HCT116 (cell line): ENCODE measurements at regions not wholly inside any gene's neighbourhood (a gene's known extent, or its start where the extent isn't known, plus 50 kb on each side); places are given as distances from the start of the nearest gene placed in this dataset.

Source experiments
- ATAC-seq: fragments of 200-7000 bp; cut with Tn5 transposase; 2 replicates; pipeline ENCODE4 v1.9.1; 2020; ENCODE audit warnings: mild to moderate bottlenecking, moderate library complexity
- BruUV-seq: library from RNA; stranded (reverse); fragments of 400-500 nt; replicated peaks from 2 replicates; lab custom pipeline; 2021; lab: Mats Ljungman, UMichigan
- CTCF ChIA-PET: fragments of 300-600 bp; sonication (Branson Sonifier 250); formaldehyde crosslinking; loops from one replicate; lab custom pipeline; 2021; ENCODE audit warnings: antibody characterized with exemption; lab: Charles Lee
- POLR2A ChIA-PET: fragments of 300-600, 350-600 bp; sonication (Branson Sonifier 250); formaldehyde crosslinking; loops from one replicate; lab custom pipeline; 2021; ENCODE audit warnings: antibody characterized with exemption; lab: Charles Lee
- RAD21 ChIA-PET, 2 experiments: fragments of 300-600 bp; sonication (Branson Sonifier 250); formaldehyde crosslinking; loops; one replicate each; lab custom pipeline; 2023; ENCODE audit warnings: low total read pairs in 2 of 2; ENCODE audit not compliant: uncharacterized antibody in 2 of 2, unreplicated experiment in 2 of 2, low non-redundant PET in 1 of 2; lab: Charles Lee
- DNase-seq: peaks from one replicate; pipeline ENCODE4 v3.0.0-alpha.2; 2010; ENCODE audit warnings: low read depth, low spot score
- H2AFZ ChIP-seq: fragments of 200-600 bp; shearing (Covaris generic), sonication (generic); 2 replicates; pipeline ENCODE4 v1.6.1; 2017; ENCODE audit warnings: low read depth, mixed run types, mixed read lengths, antibody characterized with exemption, low read length; ENCODE audit not compliant: poor library complexity, severe bottlenecking
- H3K27ac ChIP-seq: 2 replicates; pipeline ENCODE4 v1.5.1; 2012; ENCODE audit warnings: low read depth, low read length
- H3K27me3 ChIP-seq: fragments of 200-600 bp; sonication (generic); 2 replicates; pipeline ENCODE4 v1.6.1; 2016; ENCODE audit warnings: mixed run types, low read length, mixed read lengths; ENCODE audit not compliant: insufficient read depth
- H3K36me3 ChIP-seq, 2 experiments: fragments of 200-500 bp in 1 of 2; fragments of 200-600 bp in 1 of 2; sonication (Bioruptor generic) in 1 of 2; sonication (generic) in 1 of 2; 2 replicates each; pipeline versions ENCODE4 v1.5.1 to v1.6.1; 2014 to 2016; ENCODE audit warnings: low read length in 2 of 2, inconsistent platforms in 1 of 2, mixed read lengths in 1 of 2, mixed run types in 1 of 2; ENCODE audit not compliant: insufficient read depth in 2 of 2, control insufficient read depth in 1 of 2
- H3K4me1 ChIP-seq, 2 experiments: fragments of 200-600 bp in 1 of 2; sonication (generic) in 1 of 2; 2 replicates each; pipeline versions ENCODE4 v1.5.1 to v1.6.1; 2012 to 2017; ENCODE audit warnings: low read length in 2 of 2, inconsistent platforms in 1 of 2, mild to moderate bottlenecking in 1 of 2, mixed read lengths in 1 of 2, mixed run types in 1 of 2, moderate library complexity in 1 of 2; ENCODE audit not compliant: insufficient read depth in 2 of 2, control insufficient read depth in 1 of 2
- H3K4me2 ChIP-seq: fragments of 200-600 bp; sonication (generic); 2 replicates; pipeline ENCODE4 v1.6.1; 2017; ENCODE audit warnings: mixed run types, low read length, mixed read lengths
- H3K4me3 ChIP-seq, 2 experiments: fragments of 200-600 bp in 1 of 2; sonication (generic) in 1 of 2; replicated peaks in 1 of 2; 2 replicates each; pipeline ENCODE4 v1.5.1; 2011 to 2016; ENCODE audit warnings: low read length in 2 of 2, control low read depth in 1 of 2, low read depth in 1 of 2, mild to moderate bottlenecking in 1 of 2, mixed read lengths in 1 of 2, mixed run types in 1 of 2
- H3K79me2 ChIP-seq: fragments of 200-600 bp; sonication (generic); 2 replicates; pipeline ENCODE4 v1.6.1; 2017; ENCODE audit warnings: mild to moderate bottlenecking, mixed run types, low read length, moderate library complexity, mixed read lengths; ENCODE audit not compliant: insufficient read depth
- H3K9ac ChIP-seq: fragments of 200-600 bp; sonication (generic); 2 replicates; pipeline ENCODE4 v1.6.1; 2016; ENCODE audit warnings: low read length, mixed read lengths
- H3K9me2 ChIP-seq: fragments of 200-600 bp; sonication (generic), shearing (Covaris generic); 2 replicates; pipeline ENCODE4 v1.6.1; 2017; ENCODE audit warnings: mixed run types, mild to moderate bottlenecking, moderate library complexity; ENCODE audit not compliant: insufficient read depth
- H3K9me3 ChIP-seq, 2 experiments: fragments of 200-500 bp in 1 of 2; fragments of 200-600 bp in 1 of 2; sonication (Bioruptor generic) in 1 of 2; sonication (generic) in 1 of 2; 2 replicates each; pipeline ENCODE4 v1.6.1; 2014 to 2017; ENCODE audit warnings: low read length in 2 of 2, mixed read lengths in 2 of 2, inconsistent platforms in 1 of 2, low read depth in 1 of 2, mild to moderate bottlenecking in 1 of 2, mixed run types in 1 of 2, moderate library complexity in 1 of 2; ENCODE audit not compliant: control insufficient read depth in 1 of 2, insufficient read depth in 1 of 2
- H4K20me1 ChIP-seq: fragments of 200-600 bp; sonication (generic), shearing (Covaris generic); 2 replicates; pipeline ENCODE4 v1.6.1; 2017; ENCODE audit warnings: mixed run types, mild to moderate bottlenecking, moderate library complexity; ENCODE audit not compliant: insufficient read depth
- ATF3 ChIP-seq: IDR thresholded peaks from 2 replicates; pipeline ENCODE4 v1.6.1; 2012
- CBX3 ChIP-seq: IDR thresholded peaks from 2 replicates; pipeline ENCODE4 v1.6.1; 2012; ENCODE audit warnings: low read depth
- CEBPB ChIP-seq: IDR thresholded peaks from 2 replicates; pipeline ENCODE4 v1.6.1; 2012; ENCODE audit warnings: low read depth
- CTCF ChIP-seq, 3 experiments: fragments of 200-600 bp in 1 of 3; sonication (generic) in 1 of 3; IDR thresholded peaks in 2 of 3; conservative IDR thresholded peaks in 1 of 3; 2 replicates each; pipeline ENCODE4 v1.5.1; 2012 to 2017; ENCODE audit warnings: low read depth in 2 of 3, low read length in 2 of 3, antibody characterized with exemption in 1 of 3, borderline replicate concordance in 1 of 3, control low read depth in 1 of 3, mild to moderate bottlenecking in 1 of 3, mixed read lengths in 1 of 3, mixed run types in 1 of 3, moderate library complexity in 1 of 3; ENCODE audit not compliant: insufficient read depth in 1 of 3
- EGR1 ChIP-seq: IDR thresholded peaks from 2 replicates; pipeline ENCODE4 v1.6.1; 2012; ENCODE audit warnings: low read depth
- EZH2 ChIP-seq: fragments of 200-600 bp; sonication (generic); IDR thresholded peaks from 2 replicates; pipeline ENCODE4 v1.6.1; 2017; ENCODE audit warnings: antibody characterized with exemption, mixed run types
- EZH2phosphoT487 ChIP-seq: fragments of 200-600 bp; IDR thresholded peaks from 2 replicates; pipeline ENCODE4 v1.6.1; 2018; ENCODE audit warnings: antibody characterized with exemption, borderline replicate concordance
- FOSL1 ChIP-seq: IDR thresholded peaks from 2 replicates; pipeline ENCODE4 v1.6.1; 2012; ENCODE audit warnings: low read depth
- JUND ChIP-seq: IDR thresholded peaks from 2 replicates; pipeline ENCODE4 v1.6.1; 2012
- MAX ChIP-seq: IDR thresholded peaks from 2 replicates; pipeline ENCODE4 v1.6.1; 2012
- POLR2A ChIP-seq: IDR thresholded peaks from 2 replicates; pipeline ENCODE4 v1.7.0; 2011; ENCODE audit warnings: borderline replicate concordance; ENCODE audit not compliant: insufficient read depth, insufficient read length; ENCODE audit errors: extremely low read depth
- RAD21 ChIP-seq: IDR thresholded peaks from 2 replicates; pipeline ENCODE4 v1.6.1; 2012; ENCODE audit warnings: low read depth, mild to moderate bottlenecking
- SIN3A ChIP-seq: IDR thresholded peaks from 2 replicates; pipeline ENCODE4 v1.6.1; 2012; ENCODE audit warnings: low read depth
- SP1 ChIP-seq: IDR thresholded peaks from 2 replicates; pipeline ENCODE4 v1.6.1; 2012; ENCODE audit warnings: low read depth
- SRF ChIP-seq: IDR thresholded peaks from 2 replicates; pipeline ENCODE4 v1.6.1; 2012; ENCODE audit warnings: low read depth
- YY1 ChIP-seq: IDR thresholded peaks from 2 replicates; pipeline ENCODE4 v1.6.1; 2011; ENCODE audit warnings: low read length, low read depth, moderate library complexity, mild to moderate bottlenecking; ENCODE audit not compliant: insufficient replicate concordance; ENCODE audit errors: extremely low read depth
- ZFX ChIP-seq: fragments of 450-650 bp; IDR thresholded peaks from 2 replicates; pipeline ENCODE4 v1.6.1; 2017
- intact Hi-C: fragments of 100-400 bp; cut with micrococcal nuclease; formaldehyde crosslinking; loops from 2 replicates; pipeline ENCODE4 v1.10.0; 2022

GRCh38 chr10:111525696-111526095 is 448.9 kb downstream of the ADRA2A start:
- ChIA-PET RAD21 (no interaction called here), CTCF (no interaction called here), POLR2A (no interaction called here)
- H3K79me2 ChIP-seq, result no peaks in the 10 kb centered on the region
- no peaks in the 10 kb centered on the region for H3K9me3 ChIP-seq
- ATAC-seq, result no peak
- DNase-seq, result no peak
- no peak overlapping the region for H2AFZ ChIP-seq
- H3K27me3 ChIP-seq, result no peaks in the 10 kb centered on the region
- no TSS peak for BruUV-seq
- no peak overlapping the region for H3K27ac ChIP-seq
- H3K4me3 ChIP-seq, result no peak overlapping the region
- H3K4me1 ChIP-seq, result no peaks in the 10 kb centered on the region
- intact Hi-C loops, result no loop called here
- H3K9me2 ChIP-seq, result no peaks in the 10 kb centered on the region
- H3K9ac ChIP-seq, result no peak overlapping the region
- TF ChIP-seq SRF, result no peak
- no peak for TF ChIP-seq MAX
- no peak for TF ChIP-seq RAD21
- TF ChIP-seq YY1, result no peak
- no peak for TF ChIP-seq EZH2
- TF ChIP-seq POLR2A, result no peak
- no peak for TF ChIP-seq ATF3
- no peak for TF ChIP-seq SP1
- no peak for TF ChIP-seq CEBPB
- no peak for TF ChIP-seq CBX3
- TF ChIP-seq SIN3A, result no peak
- no peak for TF ChIP-seq FOSL1
- no peak for TF ChIP-seq EZH2phosphoT487
- no peak for TF ChIP-seq EGR1
- no peak for TF ChIP-seq ZFX
- no peak for TF ChIP-seq CTCF (IDR thresholded peaks at IDR 0.05 in 2 of 3, conservative IDR thresholded peaks at IDR 0.05 in 1 of 3; ENCODE audit: borderline replicate concordance in 1 of 3, insufficient read depth in 1 of 3, low read depth in 2 of 3, low read length in 2 of 3)
- no peak for TF ChIP-seq JUND
- TF ChIP-seq, all 23 proteins: peak for 0
- Histone ChIP-seq H4K20me1 (no peaks in the 10 kb centered on the region), H3K36me3 (no peaks in the 10 kb centered on the region), H3K4me2 (no peak overlapping the region)
